Progenitor cell of endocrine pancreas (in vitro differentiated cells): ENCODE measurements at regions not wholly inside any gene's neighbourhood (a gene's known extent, or its start where the extent isn't known, plus 50 kb on each side); places are given as distances from the start of the nearest gene placed in this dataset.
A peak's percentile ranks its signal among the peaks of the same experiment; 100 is the strongest.
"Not testable (repeated sequence)": the region's sequence is repeated elsewhere in the genome, so short reads cannot be mapped to it uniquely, and the experiment has no call there.

ENCODE experiments used
- DNase-seq: peaks from one replicate; pipeline ENCODE4 v3.0.0; 2021; ENCODE audit warnings: low spot score; ENCODE audit not compliant: unreplicated experiment
- H3K27ac Mint-ChIP-seq: 2 replicates; pipeline ENCODE4 v1.8.0; 2021; ENCODE audit warnings: mild to moderate bottlenecking, moderate library complexity, mixed read lengths
- H3K27me3 Mint-ChIP-seq: 2 replicates; pipeline ENCODE4 v1.8.0; 2021; ENCODE audit warnings: mixed read lengths
- H3K36me3 Mint-ChIP-seq: 2 replicates; pipeline ENCODE4 v1.8.0; 2022; ENCODE audit warnings: mixed read lengths; ENCODE audit not compliant: insufficient read depth
- H3K4me1 Mint-ChIP-seq: 2 replicates; pipeline ENCODE4 v1.8.0; 2021; ENCODE audit warnings: low read depth, mixed read lengths
- H3K4me3 Mint-ChIP-seq: 2 replicates; pipeline ENCODE4 v1.8.0; 2021; ENCODE audit warnings: low read depth, mild to moderate bottlenecking, moderate library complexity, mixed read lengths
- H3K9me3 Mint-ChIP-seq: 2 replicates; pipeline ENCODE4 v1.8.0; 2021; ENCODE audit warnings: low read depth, mixed read lengths
- CTCF ChIP-seq: fragments of 200-600 bp; sonication (generic); IDR thresholded peaks from one replicate; pipeline ENCODE4 v1.5.0; 2021; ENCODE audit warnings: antibody characterized with exemption, mild to moderate bottlenecking; ENCODE audit not compliant: unreplicated experiment

GRCh38 chr10:21385996-21386585 is 139.4 kb downstream of the SKIDA1 start:
- Mint-ChIP-seq H3K4me3 (no peak overlapping the region), H3K27ac (no peak overlapping the region)

DNA sequence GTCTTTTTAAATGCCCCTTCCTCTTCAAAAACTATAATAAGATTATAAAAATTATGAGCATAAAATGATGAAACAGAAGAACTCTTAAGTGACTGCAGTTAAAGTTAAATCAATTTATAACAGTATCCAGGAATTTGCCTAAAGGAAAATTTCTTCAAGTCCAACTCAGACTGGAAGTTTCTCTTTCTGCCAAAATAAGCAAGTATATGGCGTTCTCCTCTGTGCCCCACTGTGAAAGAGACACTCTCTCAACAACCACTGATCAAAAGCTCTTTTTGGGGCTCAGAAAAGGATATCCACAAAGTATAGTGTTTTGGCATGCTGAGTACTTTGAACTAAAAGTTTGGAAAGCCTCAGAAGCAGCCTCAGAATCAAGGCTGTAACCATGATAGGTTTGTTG is 139.9 kb downstream of the SKIDA1 start:
- H3K36me3 Mint-ChIP-seq, result no peaks in the 10 kb centered on the region
- no peak overlapping the region for H3K27ac Mint-ChIP-seq
- H3K9me3 Mint-ChIP-seq, result peaks cover 7% of the 10 kb centered on the region
- H3K4me1 Mint-ChIP-seq, result no peaks in the 10 kb centered on the region
- H3K27me3 Mint-ChIP-seq, result peaks cover 3% of the 10 kb centered on the region
- no peak overlapping the region for H3K4me3 Mint-ChIP-seq
- TF ChIP-seq CTCF, result no peak
- no peak for DNase-seq

More at GRCh38 chr10:21385996-21386585, 139.4 kb downstream of the SKIDA1 start:
- no peak for DNase-seq
- Mint-ChIP-seq H3K36me3 (no peaks in the 10 kb centered on the region), H3K4me1 (no peaks in the 10 kb centered on the region), H3K9me3 (peaks cover 7% of the 10 kb centered on the region), H3K27me3 (peaks cover 3% of the 10 kb centered on the region)
- no peak for TF ChIP-seq CTCF

DNA sequence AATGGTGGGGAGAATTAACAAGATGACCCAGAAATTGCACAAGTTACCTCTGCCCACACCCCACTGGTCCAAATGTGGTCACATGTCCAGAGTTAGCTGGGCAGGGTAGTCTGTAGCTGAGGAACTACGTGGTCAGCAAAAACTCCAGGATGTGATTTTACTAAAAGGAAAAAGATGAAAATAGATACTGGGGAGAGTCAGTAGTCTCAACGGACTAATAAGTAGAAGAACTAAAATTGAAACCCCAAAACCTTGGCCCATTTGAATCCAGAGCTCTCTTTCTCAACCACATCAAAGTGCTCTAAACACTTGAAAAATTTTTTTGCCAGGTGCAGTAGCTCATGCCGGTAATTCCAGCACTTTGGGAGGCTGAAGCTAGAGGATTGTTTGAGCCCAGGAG is 146.3 kb downstream of the SKIDA1 start:
- Mint-ChIP-seq H3K27me3 (no peaks in the 10 kb centered on the region), H3K27ac (no peak overlapping the region), H3K9me3 (no peaks in the 10 kb centered on the region), H3K4me1 (no peaks in the 10 kb centered on the region), H3K36me3 (no peaks in the 10 kb centered on the region), H3K4me3 (no peak overlapping the region)
- DNase-seq, result no peak
- TF ChIP-seq CTCF, result no peak

DNA sequence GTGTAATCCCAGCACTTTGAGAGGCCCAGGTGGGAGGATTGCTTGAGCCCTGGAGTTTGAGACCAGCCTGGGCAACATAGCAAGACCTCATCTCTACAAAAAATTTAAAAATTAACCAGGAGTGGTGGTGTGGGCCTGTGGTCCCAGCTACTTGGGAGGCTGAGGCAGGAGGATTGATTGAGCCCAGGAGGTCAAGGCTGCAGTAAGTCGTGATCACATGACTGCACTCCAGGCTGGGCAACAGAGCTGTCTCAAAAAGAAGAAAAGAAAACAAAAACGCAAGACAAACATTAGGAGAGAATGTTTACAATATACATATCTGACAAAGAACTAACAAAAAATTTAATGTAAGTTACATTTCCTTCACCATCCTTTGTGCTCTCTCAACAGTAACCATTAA is 150.2 kb downstream of the SKIDA1 start:
- not testable (repeated sequence) for DNase-seq, H3K4me1 Mint-ChIP-seq, H3K36me3 Mint-ChIP-seq, H3K4me3 Mint-ChIP-seq, H3K9me3 Mint-ChIP-seq, H3K27me3 Mint-ChIP-seq
- peak overlapping the region; percentile 57 for H3K27ac Mint-ChIP-seq

DNA sequence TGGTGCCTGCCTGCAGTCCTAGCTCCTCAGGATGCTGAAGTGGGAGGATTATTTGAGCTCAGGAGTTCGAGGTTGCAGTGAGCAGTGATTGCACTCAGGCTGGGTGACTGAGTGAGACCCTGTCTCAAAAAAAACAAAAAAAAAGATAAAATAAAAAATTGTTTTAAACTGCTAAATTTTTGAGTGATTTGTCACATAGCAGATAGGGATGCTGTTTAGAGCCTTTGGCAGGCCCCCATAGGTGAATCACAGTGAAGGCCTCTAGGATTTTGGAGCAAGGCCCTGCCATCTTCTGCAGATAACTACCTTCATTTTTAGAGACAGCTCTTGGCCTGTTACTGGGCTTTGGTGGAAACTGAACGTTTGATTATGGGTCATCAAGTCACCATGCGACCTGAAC is 151.6 kb downstream of the SKIDA1 start:
- H3K4me1 Mint-ChIP-seq, H3K27ac Mint-ChIP-seq, H3K9me3 Mint-ChIP-seq, H3K4me3 Mint-ChIP-seq, H3K36me3 Mint-ChIP-seq, DNase-seq, H3K27me3 Mint-ChIP-seq: not testable (repeated sequence)

DNA sequence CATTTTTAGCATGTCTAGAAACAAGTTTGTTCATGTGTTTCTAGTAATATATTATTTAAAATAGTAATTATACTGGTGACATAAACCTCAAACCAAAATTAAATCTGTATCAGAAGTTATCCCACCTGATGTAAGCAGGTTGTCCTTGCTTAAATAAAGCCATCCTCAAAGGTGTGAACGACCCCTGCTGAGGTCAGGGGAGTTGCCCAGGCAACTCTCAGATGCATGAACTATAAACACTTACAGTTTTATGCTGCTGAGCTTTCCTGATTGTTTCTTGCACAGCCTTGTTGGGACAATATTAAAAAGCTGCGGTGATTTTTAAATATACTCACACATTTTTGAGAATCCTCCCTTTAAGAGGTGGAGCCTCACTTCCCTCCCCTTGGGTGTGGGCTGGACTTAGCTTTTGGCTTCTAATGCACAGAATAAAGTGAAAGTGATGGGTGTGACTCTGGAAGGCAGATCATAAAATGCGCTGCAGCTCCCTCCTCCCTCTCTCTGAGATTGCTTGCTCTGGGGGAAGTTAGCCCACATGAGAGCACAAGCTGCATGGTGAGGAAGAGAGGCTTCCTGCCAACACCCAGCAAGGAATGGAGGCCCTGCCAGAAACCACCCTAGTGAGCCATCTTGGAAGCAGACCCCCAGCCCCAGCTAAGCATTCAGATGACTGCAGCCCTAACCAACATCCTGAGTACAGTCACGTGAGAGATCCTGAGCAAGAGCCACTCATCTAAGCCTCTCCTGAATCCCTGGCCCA is 152.7 kb downstream of the SKIDA1 start:
- Mint-ChIP-seq H3K36me3 (no peaks in the 10 kb centered on the region), H3K4me3 (no peak overlapping the region), H3K27ac (no peak overlapping the region), H3K4me1 (peaks cover 1% of the 10 kb centered on the region), H3K9me3 (no peaks in the 10 kb centered on the region), H3K27me3 (no peaks in the 10 kb centered on the region)
- no peak for DNase-seq
- TF ChIP-seq CTCF, result no peak
